HEK293T (cell line): ENCODE measurements at regions not wholly inside any gene's neighbourhood (a gene's known extent, or its start where the extent isn't known, plus 50 kb on each side); places are given as distances from the start of the nearest gene placed in this dataset.

Experiments used
- CTCF ChIA-PET: fragments of 350-600 bp; formaldehyde crosslinking; extraction: SDS; loops from one replicate; lab custom pipeline; 2021; ENCODE audit warnings: antibody characterized with exemption, inconsistent platforms; lab: Yijun Ruan, JAX
- POLR2A ChIA-PET: fragments of 350-600 bp; formaldehyde crosslinking; extraction: SDS; loops from one replicate; lab custom pipeline; 2020; ENCODE audit warnings: antibody characterized with exemption, inconsistent platforms; lab: Yijun Ruan, JAX
- DNase-seq: peaks from one replicate; pipeline ENCODE4 v3.0.0; 2012; ENCODE audit warnings: mixed read lengths; ENCODE audit errors: extremely low spot score
- ARNT ChIP-seq: fragments of 450-650 bp; IDR thresholded peaks from 2 replicates; pipeline ENCODE4 v1.6.1; 2017; ENCODE audit warnings: mild to moderate bottlenecking
- BHLHE40 ChIP-seq: fragments of 450-650 bp; IDR thresholded peaks from 2 replicates; pipeline ENCODE4 v1.6.1; 2016; ENCODE audit warnings: mild to moderate bottlenecking, moderate library complexity, borderline replicate concordance
- CTBP1 ChIP-seq: fragments of 450-650 bp; IDR thresholded peaks from 2 replicates; pipeline ENCODE4 v1.6.1; 2016; ENCODE audit warnings: borderline replicate concordance
- ELF4 ChIP-seq: fragments of 450-650 bp; IDR thresholded peaks from 2 replicates; pipeline ENCODE4 v1.6.1; 2017; ENCODE audit warnings: antibody characterized with exemption
- FOXA1 ChIP-seq: fragments of 450-650 bp; IDR thresholded peaks from 2 replicates; pipeline ENCODE4 v1.6.1; 2016; ENCODE audit warnings: mild to moderate bottlenecking
- FOXK2 ChIP-seq: fragments of 450-650 bp; IDR thresholded peaks from 2 replicates; pipeline ENCODE4 v1.6.1; 2016; ENCODE audit warnings: mild to moderate bottlenecking
- FOXM1 ChIP-seq: fragments of 450-650 bp; IDR thresholded peaks from 2 replicates; pipeline ENCODE4 v1.6.1; 2017; ENCODE audit warnings: mild to moderate bottlenecking, borderline replicate concordance
- HDGF ChIP-seq: fragments of 450-650 bp; IDR thresholded peaks from 2 replicates; pipeline ENCODE4 v1.6.1; 2017; ENCODE audit warnings: antibody characterized with exemption, borderline replicate concordance
- L3MBTL2 ChIP-seq: fragments of 450-650 bp; conservative IDR thresholded peaks from 2 replicates; pipeline ENCODE4 v1.6.1; 2016; ENCODE audit warnings: mild to moderate bottlenecking
- LEF1 ChIP-seq: fragments of 450-650 bp; IDR thresholded peaks from 2 replicates; pipeline ENCODE4 v1.6.1; 2017; ENCODE audit warnings: mild to moderate bottlenecking, borderline replicate concordance
- NFRKB ChIP-seq: fragments of 450-650 bp; IDR thresholded peaks from 2 replicates; pipeline ENCODE4 v1.6.1; 2016; ENCODE audit warnings: mild to moderate bottlenecking, moderate library complexity
- SP1 ChIP-seq: fragments of 450-650 bp; IDR thresholded peaks from 2 replicates; pipeline ENCODE4 v1.6.1; 2017
- SUZ12 ChIP-seq: fragments of 450-650 bp; IDR thresholded peaks from 2 replicates; pipeline ENCODE4 v1.6.1; 2016; ENCODE audit warnings: mild to moderate bottlenecking
- TARDBP ChIP-seq: fragments of 450-650 bp; IDR thresholded peaks from 2 replicates; pipeline ENCODE4 v1.6.1; 2016
- ZNF384 ChIP-seq: fragments of 450-650 bp; IDR thresholded peaks from 2 replicates; pipeline ENCODE4 v1.6.1; 2016
- TF ChIP-seq, protein P1 (sequence below): fragments of 450-650 bp; IDR thresholded peaks from 2 replicates; pipeline ENCODE4 v1.6.1; 2016

DNA sequence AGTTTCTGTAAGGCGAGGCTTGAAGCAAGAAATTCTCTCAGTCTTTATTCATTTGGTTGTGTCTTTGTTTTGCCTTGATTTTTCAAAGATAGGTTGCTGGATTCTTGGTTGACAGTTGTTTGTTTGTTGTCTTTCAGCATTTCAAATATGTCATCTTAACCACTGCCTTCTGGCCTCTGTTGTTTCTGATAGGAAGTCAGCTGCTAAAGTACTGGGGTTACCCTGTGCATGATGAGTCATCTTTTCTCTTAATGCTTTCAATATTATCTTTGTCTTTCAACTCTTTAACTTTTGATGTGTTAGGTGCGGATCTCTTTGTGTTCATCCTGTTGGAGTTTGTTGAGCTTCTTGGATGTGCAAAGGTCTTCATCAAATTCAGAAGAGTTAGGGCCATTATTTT, 1571.3 kb downstream of the MAT2B start:
- TF ChIP-seq TARDBP = no peak
- TF ChIP-seq, protein P1, sequence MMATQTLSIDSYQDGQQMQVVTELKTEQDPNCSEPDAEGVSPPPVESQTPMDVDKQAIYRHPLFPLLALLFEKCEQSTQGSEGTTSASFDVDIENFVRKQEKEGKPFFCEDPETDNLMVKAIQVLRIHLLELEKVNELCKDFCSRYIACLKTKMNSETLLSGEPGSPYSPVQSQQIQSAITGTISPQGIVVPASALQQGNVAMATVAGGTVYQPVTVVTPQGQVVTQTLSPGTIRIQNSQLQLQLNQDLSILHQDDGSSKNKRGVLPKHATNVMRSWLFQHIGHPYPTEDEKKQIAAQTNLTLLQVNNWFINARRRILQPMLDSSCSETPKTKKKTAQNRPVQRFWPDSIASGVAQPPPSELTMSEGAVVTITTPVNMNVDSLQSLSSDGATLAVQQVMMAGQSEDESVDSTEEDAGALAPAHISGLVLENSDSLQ = no peak
- no peak for TF ChIP-seq NFRKB
- no peak for TF ChIP-seq FOXK2
- no peak for TF ChIP-seq CTBP1
- TF ChIP-seq SUZ12 = no peak
- TF ChIP-seq FOXM1 = no peak
- no peak for TF ChIP-seq BHLHE40
- no peak for DNase-seq

DNA sequence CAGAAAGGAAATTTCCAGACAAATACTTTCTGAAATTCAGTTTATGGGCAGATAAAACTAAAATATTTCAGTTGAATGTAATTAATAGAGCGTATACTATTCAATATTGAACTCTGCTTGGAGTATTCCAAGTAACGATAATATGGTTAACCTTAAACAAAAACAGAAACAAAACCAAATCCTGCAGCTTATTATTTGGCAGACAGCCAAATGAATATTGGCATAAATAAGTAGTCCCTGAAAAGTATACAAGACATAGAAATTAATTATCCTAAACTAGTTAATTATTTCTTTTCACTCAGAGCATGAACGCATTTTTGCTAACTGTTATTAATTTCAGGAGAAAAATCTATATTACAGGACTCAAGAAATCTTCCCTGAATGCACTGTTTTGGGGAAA, 1574.0 kb downstream of the MAT2B start:
- DNase-seq = no peak
- no peak for TF ChIP-seq ARNT
- no peak for TF ChIP-seq SP1
- TF ChIP-seq HDGF = no peak
- no peak for TF ChIP-seq FOXK2
- no peak for TF ChIP-seq NFRKB
- TF ChIP-seq BHLHE40 = no peak
- TF ChIP-seq CTBP1 = no peak
- no peak for TF ChIP-seq ZNF384
- no peak for TF ChIP-seq LEF1
- TF ChIP-seq FOXM1 = no peak
- no peak for TF ChIP-seq FOXA1
- TF ChIP-seq L3MBTL2 = no peak
- ChIA-PET POLR2A (no interaction called here), CTCF (no interaction called here)

More for the DNA sequence above, 1571.3 kb downstream of the MAT2B start:
- ChIA-PET POLR2A (no interaction called here), CTCF (no interaction called here)

DNA sequence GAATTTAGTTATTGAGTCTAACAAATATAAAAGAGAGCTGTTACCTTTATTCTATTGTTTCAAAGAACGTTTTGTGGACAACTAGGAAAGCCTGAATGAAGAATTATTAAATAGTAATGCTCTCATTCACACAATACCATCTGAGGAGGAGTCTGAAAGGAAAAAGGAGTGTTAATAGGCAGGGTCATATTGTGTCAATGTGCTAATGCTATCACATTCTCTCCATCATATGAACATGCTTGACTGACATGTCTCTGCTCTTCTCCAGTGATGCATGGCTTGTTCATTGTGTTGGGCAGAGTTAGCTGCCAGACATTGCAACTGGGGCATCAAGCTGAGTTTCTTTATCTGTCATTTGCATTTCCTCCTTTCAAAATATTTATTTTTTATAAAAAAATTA, 1578.0 kb downstream of the MAT2B start:
- POLR2A ChIA-PET = no interaction called here
- DNase-seq = no peak
- CTCF ChIA-PET = no interaction called here
- TF ChIP-seq LEF1 = no peak
- TF ChIP-seq, protein P1 = no peak
- TF ChIP-seq TARDBP = no peak
- no peak for TF ChIP-seq NFRKB
- TF ChIP-seq FOXM1 = no peak
- TF ChIP-seq ARNT = no peak
- no peak for TF ChIP-seq ELF4
- TF ChIP-seq ZNF384 = no peak
- no peak for TF ChIP-seq HDGF

DNA sequence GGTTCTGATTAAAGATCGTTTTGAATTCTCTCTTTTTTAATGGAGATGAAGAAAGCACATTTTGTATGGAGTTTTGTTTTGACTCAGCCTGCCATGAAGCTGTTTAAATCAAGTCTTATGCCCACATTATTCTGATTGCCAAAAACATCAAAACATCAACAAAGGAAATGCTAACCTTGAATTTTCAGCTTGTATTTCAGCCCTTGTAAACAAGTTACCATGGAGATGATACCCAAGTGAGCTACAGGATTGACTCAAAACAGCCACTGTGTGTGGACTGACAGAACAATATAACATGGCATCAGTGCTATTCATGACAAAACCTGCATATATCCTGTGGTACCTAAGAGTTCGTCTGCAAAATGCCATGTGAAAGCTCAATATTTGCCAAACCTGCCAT, 1581.0 kb downstream of the MAT2B start:
- ChIA-PET CTCF (no interaction called here), POLR2A (no interaction called here)
- TF ChIP-seq CTBP1 = no peak
- TF ChIP-seq FOXA1 = no peak
- no peak for TF ChIP-seq ELF4
- no peak for TF ChIP-seq SP1
- no peak for TF ChIP-seq SUZ12
- TF ChIP-seq LEF1 = no peak
- DNase-seq = no peak

DNA sequence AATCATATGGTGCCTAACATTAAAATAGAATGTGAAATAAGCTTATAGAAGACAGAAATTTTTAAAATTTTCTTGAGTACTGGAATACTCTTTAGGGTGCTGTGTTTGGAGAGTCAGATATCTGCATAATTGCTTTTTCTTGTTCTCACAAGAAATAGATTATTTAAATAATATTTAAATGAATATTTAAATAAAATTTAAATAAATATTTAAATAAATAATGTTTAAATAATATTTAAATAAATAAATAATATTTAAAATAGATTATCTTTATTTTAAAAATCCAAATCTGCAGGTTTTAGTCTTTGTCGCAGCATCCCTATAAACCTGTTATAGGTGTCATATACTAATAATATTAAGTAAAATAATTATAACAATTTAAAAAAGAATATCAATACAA, 1589.4 kb downstream of the MAT2B start:
- DNase-seq = no peak
- ChIA-PET CTCF (no interaction called here), POLR2A (no interaction called here)
- TF ChIP-seq CTBP1 (no peak), ZNF384 (no peak), L3MBTL2 (no peak), SUZ12 (no peak), HDGF (no peak), ELF4 (no peak), ARNT (no peak), FOXA1 (no peak), SP1 (no peak), TARDBP (no peak), FOXM1 (no peak), NFRKB (no peak), BHLHE40 (no peak), LEF1 (no peak), FOXK2 (no peak)
- TF ChIP-seq, protein P1 = no peak

DNA sequence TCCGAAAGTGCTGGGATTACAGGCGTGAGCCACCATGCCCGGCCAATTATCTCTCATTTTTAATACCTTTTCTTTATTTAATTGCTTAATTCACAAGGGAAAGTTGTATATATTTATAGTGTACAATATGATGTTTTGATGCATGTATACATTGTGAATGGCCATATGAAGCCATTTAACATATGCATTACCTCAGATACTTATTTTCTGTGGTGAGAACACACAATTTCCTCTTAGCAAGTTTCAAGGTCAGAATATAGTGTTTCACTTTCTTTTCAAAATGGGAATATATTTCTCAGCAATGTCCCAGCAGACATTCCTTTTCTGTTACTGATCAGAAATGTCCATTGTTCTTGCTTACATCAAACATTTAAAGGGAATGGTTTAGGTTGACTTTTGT, 1596.3 kb downstream of the MAT2B start:
- CTCF ChIA-PET = no interaction called here
- DNase-seq = no peak
- TF ChIP-seq TARDBP (no peak), ARNT (no peak), ZNF384 (no peak), SUZ12 (no peak)
- POLR2A ChIA-PET = no interaction called here

DNA sequence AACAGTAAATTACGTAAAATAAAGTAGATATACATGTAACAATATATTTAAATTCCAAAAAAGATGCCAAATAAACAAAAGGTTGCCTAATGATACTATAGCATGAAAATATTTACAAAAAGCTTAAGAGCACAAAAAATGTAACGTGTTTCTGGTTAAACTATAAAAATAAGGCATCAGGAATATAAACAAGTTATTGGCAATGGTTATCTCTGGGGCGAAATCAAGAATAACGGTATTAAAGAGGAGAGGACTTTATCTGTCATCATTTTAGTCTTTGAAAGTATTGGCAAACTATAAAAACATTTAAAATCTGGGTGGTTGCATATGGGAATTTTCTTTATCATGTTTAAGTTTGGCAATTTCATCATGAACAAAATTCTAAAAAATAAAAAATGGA, 1599.2 kb downstream of the MAT2B start:
- no peak for DNase-seq
- CTCF ChIA-PET = no interaction called here
- TF ChIP-seq FOXK2 (no peak), FOXM1 (no peak), TARDBP (no peak), LEF1 (no peak), ZNF384 (no peak), HDGF (no peak)
- POLR2A ChIA-PET = no interaction called here
